ENCODE measurements at regions not wholly inside any gene's neighbourhood (a gene's known extent, or its start where the extent isn't known, plus 50 kb on each side); places are given as distances from the start of the nearest gene placed in this dataset.

- intact Hi-C loops (cut with DNase I, micrococcal nuclease), result no loop called here
Measured at GRCh38 chr5:164332349-164333196, 827.2 kb downstream of the MAT2B start.

GRCh38 chr5:164335837-164336236 lies 830.4 kb downstream of the MAT2B start:
- intact Hi-C loops (cut with DNase I, micrococcal nuclease), result no loop called here
- ATAC-seq (no peak), DNase-seq (no peak)
- Mint-ChIP-seq H3K27me3 (no peaks in the 10 kb centered on the region), H3K36me3 (ENCODE audit: low read depth) (no peaks in the 10 kb centered on the region), H3K9me3 (ENCODE audit: low read depth) (peaks cover 6% of the 10 kb centered on the region), H3K4me1 (no peaks in the 10 kb centered on the region), H3K4me3 (no peak overlapping the region), H3K27ac (no peak overlapping the region)
- POLR2A ChIA-PET, result no interaction called here
- CTCF ChIA-PET, result no interaction called here

More at GRCh38 chr5:164332349-164333196, 827.2 kb downstream of the MAT2B start:
- Mint-ChIP-seq H3K27ac (no peak overlapping the region), H3K36me3 (ENCODE audit: low read depth) (no peaks in the 10 kb centered on the region), H3K4me3 (no peak overlapping the region), H3K9me3 (ENCODE audit: low read depth) (peaks cover 7% of the 10 kb centered on the region), H3K4me1 (no peaks in the 10 kb centered on the region), H3K27me3 (no peaks in the 10 kb centered on the region)
- ChIA-PET CTCF (no interaction called here), POLR2A (no interaction called here)
- ATAC-seq, result no peak
- DNase-seq, result no peak

GRCh38 chr5:164336276-164336675 lies 830.9 kb downstream of the MAT2B start:
- H3K9me3 Mint-ChIP-seq (ENCODE audit: low read depth), result peaks cover 6% of the 10 kb centered on the region
- no peaks in the 10 kb centered on the region for H3K4me1 Mint-ChIP-seq

DNA sequence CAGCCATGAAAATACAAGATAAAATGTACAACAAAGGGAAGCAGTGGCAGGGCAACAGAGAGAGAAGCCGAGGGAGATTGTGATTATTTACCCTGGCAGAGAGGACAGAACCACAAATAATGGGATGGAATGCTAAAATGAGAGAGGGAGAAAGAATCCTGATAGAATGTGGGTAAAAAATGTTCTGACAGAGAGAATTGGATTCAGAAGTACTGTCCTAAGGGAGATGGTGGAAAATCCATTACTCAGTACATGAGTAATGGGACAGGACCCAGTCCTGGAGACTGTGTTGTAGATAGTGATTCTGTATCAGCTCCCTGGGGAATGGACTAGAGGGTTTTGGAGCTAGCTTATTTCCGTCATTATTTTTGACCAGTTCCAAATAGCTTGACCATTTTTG lies 831.5 kb downstream of the MAT2B start:
- CTCF ChIA-PET, result interaction anchor here (0.6 kb wide), 1 partner anchor 1956 kb away, joined by 3 read pairs; no protein-coding TSS in a partner anchor
- no peaks in the 10 kb centered on the region for H3K27me3 Mint-ChIP-seq
- H3K36me3 Mint-ChIP-seq (ENCODE audit: low read depth), result no peaks in the 10 kb centered on the region
- H3K9me3 Mint-ChIP-seq (ENCODE audit: low read depth), result peaks cover 6% of the 10 kb centered on the region
- ATAC-seq (no peak), DNase-seq (no peak)
- H3K4me3 Mint-ChIP-seq, result no peak overlapping the region
- no peaks in the 10 kb centered on the region for H3K4me1 Mint-ChIP-seq
- no peak overlapping the region for H3K27ac Mint-ChIP-seq
- intact Hi-C loops (cut with DNase I, micrococcal nuclease), result no loop called here
- POLR2A ChIA-PET, result no interaction called here

More at GRCh38 chr5:164336276-164336675, 830.9 kb downstream of the MAT2B start:
- POLR2A ChIA-PET, result no interaction called here
- Mint-ChIP-seq H3K36me3 (ENCODE audit: low read depth) (no peaks in the 10 kb centered on the region), H3K4me3 (no peak overlapping the region), H3K27ac (no peak overlapping the region), H3K27me3 (no peaks in the 10 kb centered on the region)
- DNase-seq, result no peak
- intact Hi-C loops (cut with DNase I, micrococcal nuclease), result no loop called here
- CTCF ChIA-PET, result interaction anchor here (0.6 kb wide), 1 partner anchor 1956 kb away, joined by 3 read pairs; no protein-coding TSS in a partner anchor
- ATAC-seq, result no peak

DNA sequence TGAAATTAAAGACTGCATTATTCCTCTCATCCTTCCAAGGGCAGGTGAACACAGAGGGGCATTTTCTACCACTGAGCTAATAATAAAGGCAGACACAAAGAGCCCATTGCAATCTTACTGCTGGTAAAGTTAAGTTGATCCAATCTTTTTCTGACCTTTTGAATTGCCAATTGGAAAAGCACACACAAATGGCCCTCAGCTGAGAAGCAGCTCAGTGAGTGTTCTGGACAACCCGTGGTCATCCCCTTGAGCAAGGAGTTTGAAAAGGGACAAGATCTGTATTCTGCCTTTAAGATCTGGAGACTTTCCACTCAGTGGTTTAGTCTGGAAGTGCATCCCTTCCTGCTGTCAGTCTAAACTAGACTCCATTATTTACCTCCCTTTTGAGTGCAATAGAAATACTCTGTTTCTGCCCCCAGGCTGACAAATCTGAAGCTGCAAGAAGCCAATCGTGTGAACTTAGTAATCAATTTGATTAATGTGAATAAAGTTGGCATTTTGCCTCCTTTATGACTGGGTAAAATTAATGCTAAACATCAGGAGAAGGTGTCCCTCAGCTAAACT lies 835.7 kb downstream of the MAT2B start:
- POLR2A ChIA-PET, result no interaction called here
- no peak for ATAC-seq

DNA sequence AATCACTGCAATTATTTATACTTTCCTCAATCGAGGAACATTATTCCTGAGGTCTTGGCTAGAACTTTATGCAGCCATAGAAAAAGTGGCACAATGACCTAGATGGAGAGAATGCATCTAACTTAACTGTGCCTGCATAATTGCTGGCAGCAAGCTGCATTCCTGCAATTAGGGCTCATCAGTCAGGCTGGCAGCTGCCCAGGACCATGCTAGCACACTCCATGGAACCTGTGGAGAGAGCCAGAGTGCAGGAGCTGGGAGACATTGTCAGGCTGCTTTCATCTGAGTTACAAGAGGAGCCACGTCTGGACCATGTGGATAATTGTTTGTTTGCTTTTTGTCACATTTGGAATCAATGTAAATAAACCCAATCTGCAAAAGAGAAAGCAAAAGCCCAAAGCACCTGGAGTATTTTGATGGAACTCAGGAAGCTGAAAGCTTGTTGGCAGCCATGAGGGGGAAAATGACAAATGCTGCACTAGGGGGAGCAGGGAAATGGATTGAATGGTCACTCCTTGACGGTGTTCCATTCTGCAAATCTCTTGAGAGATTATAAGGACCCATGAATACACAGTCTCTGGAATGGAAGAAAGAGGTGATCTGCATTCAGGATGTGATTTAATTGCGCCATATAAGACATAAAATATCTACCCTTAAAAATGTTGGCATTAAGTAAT lies 839.9 kb downstream of the MAT2B start:
- no peaks in the 10 kb centered on the region for H3K36me3 Mint-ChIP-seq (ENCODE audit: low read depth)
- H3K27ac Mint-ChIP-seq, result no peak overlapping the region
- intact Hi-C loops (cut with DNase I, micrococcal nuclease), result no loop called here
- no peaks in the 10 kb centered on the region for H3K27me3 Mint-ChIP-seq
- CTCF ChIA-PET, result no interaction called here
- POLR2A ChIA-PET, result no interaction called here
- H3K4me3 Mint-ChIP-seq, result no peak overlapping the region
- H3K4me1 Mint-ChIP-seq, result no peaks in the 10 kb centered on the region
- no peak for DNase-seq
- no peak for ATAC-seq
- H3K9me3 Mint-ChIP-seq (ENCODE audit: low read depth), result no peaks in the 10 kb centered on the region

More for the DNA sequence above, 835.7 kb downstream of the MAT2B start:
- DNase-seq, result no peak
- Mint-ChIP-seq H3K4me3 (no peak overlapping the region), H3K4me1 (no peaks in the 10 kb centered on the region), H3K27ac (no peak overlapping the region), H3K9me3 (ENCODE audit: low read depth) (peaks cover 2% of the 10 kb centered on the region), H3K27me3 (no peaks in the 10 kb centered on the region), H3K36me3 (ENCODE audit: low read depth) (no peaks in the 10 kb centered on the region)
- CTCF ChIA-PET, result no interaction called here
- intact Hi-C loops (cut with DNase I, micrococcal nuclease), result no loop called here

- H3K36me3 Mint-ChIP-seq (ENCODE audit: low read depth), result no peaks in the 10 kb centered on the region
- H3K9me3 Mint-ChIP-seq (ENCODE audit: low read depth), result no peaks in the 10 kb centered on the region
- no peak overlapping the region for H3K27ac Mint-ChIP-seq
- no peak for DNase-seq
- H3K27me3 Mint-ChIP-seq, result no peaks in the 10 kb centered on the region
- ChIA-PET POLR2A (no interaction called here), CTCF (no interaction called here)
- no peaks in the 10 kb centered on the region for H3K4me1 Mint-ChIP-seq
- intact Hi-C loops (cut with DNase I, micrococcal nuclease), result no loop called here
- no peak for ATAC-seq
- H3K4me3 Mint-ChIP-seq, result no peak overlapping the region
Measured at GRCh38 chr5:164345853-164346252, 840.4 kb downstream of the MAT2B start.

- CTCF ChIA-PET, result no interaction called here
- Mint-ChIP-seq H3K4me1 (no peaks in the 10 kb centered on the region), H3K9me3 (ENCODE audit: low read depth) (peaks cover under 1% of the 10 kb centered on the region), H3K4me3 (no peak overlapping the region), H3K36me3 (ENCODE audit: low read depth) (no peaks in the 10 kb centered on the region), H3K27ac (no peak overlapping the region), H3K27me3 (no peaks in the 10 kb centered on the region)
- no peak for DNase-seq
- POLR2A ChIA-PET, result no interaction called here
- ATAC-seq, result no peak
- intact Hi-C loops (cut with DNase I, micrococcal nuclease), result no loop called here
Measured at GRCh38 chr5:164346785-164347630, 841.6 kb downstream of the MAT2B start.

DNA sequence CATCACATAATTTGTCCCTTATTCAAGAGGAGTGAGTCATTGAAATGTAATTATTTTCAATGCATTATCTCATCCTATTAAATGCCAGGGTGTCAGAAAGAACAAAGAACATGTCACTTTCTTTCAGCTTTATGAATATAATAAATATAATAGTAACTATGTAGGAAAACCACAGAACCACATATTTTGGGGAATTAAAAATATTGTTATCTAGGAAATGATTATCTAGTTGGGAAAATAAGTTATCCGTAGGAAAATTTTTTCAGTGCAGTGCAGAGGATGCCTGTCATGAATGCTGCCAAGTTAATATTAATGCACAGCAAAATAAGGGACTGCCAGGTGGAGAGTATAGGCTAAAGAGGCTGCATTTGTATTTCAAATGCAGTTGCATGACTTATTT lies 844.8 kb downstream of the MAT2B start:
- POLR2A ChIA-PET, result no interaction called here
- no peak overlapping the region for H3K27ac Mint-ChIP-seq
- no peaks in the 10 kb centered on the region for H3K27me3 Mint-ChIP-seq
- no peaks in the 10 kb centered on the region for H3K4me1 Mint-ChIP-seq
- ATAC-seq, result no peak
- intact Hi-C loops (cut with DNase I, micrococcal nuclease), result no loop called here
- no peaks in the 10 kb centered on the region for H3K36me3 Mint-ChIP-seq (ENCODE audit: low read depth)
- no peak for DNase-seq
- H3K4me3 Mint-ChIP-seq, result no peak overlapping the region
- CTCF ChIA-PET, result no interaction called here
- peaks cover 5% of the 10 kb centered on the region for H3K9me3 Mint-ChIP-seq (ENCODE audit: low read depth)

DNA sequence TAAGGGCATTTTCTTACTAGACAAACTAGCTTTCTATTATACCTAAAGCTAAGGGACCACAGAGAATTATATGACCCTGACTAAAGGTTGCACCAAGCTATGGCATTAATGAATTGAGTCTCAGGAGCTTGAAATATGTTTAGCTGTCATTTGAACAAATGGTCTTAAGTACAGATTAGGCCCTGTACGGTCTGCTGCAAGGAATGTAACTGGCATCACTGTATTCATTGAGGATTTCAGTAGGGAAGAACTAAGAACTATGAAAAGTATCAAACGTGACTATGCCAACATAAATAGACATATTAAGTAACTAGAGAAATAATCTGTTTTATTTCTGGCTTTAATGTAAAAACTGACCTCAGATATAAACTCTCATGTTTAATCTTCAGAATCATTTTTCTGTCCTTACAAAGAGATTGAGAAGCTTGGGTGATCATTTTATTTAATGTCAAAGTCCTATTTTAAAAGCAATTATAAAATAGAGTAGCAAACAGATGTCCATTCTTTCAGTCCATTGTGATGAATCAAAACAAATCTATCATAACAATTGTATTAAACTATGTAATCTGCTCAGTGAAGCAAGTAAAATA lies 845.9 kb downstream of the MAT2B start:
- Mint-ChIP-seq H3K4me3 (no peak overlapping the region), H3K27ac (no peak overlapping the region), H3K36me3 (ENCODE audit: low read depth) (no peaks in the 10 kb centered on the region), H3K9me3 (ENCODE audit: low read depth) (peaks cover 5% of the 10 kb centered on the region), H3K4me1 (no peaks in the 10 kb centered on the region), H3K27me3 (no peaks in the 10 kb centered on the region)
- intact Hi-C loops (cut with DNase I, micrococcal nuclease), result no loop called here
- ATAC-seq, result no peak
- CTCF ChIA-PET, result no interaction called here
- POLR2A ChIA-PET, result no interaction called here
- DNase-seq, result no peak

DNA sequence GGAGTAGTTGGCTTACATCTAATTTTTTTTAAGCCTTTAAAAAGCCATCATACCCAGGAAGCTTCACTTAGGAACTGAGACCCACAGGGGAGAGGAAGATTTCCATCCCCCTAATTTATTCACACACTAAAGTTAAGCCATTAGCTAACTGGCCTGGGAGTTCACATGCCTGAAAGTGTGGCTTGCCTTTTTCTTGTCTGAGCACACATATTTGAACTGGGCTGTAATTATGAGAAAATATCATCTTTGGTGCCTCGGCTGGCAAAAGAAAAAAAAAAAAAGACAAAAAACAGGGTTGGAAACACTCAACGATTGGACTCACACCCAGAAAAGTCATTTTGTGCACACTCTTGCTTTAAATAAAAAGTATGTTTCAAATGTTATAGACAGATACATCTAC lies 847.3 kb downstream of the MAT2B start:
- Mint-ChIP-seq H3K36me3 (ENCODE audit: low read depth) (no peaks in the 10 kb centered on the region), H3K27me3 (no peaks in the 10 kb centered on the region), H3K4me1 (no peaks in the 10 kb centered on the region), H3K9me3 (ENCODE audit: low read depth) (peaks cover 5% of the 10 kb centered on the region), H3K27ac (no peak overlapping the region), H3K4me3 (no peak overlapping the region)
- ATAC-seq, result no peak
- CTCF ChIA-PET, result no interaction called here
- DNase-seq, result no peak
- POLR2A ChIA-PET, result no interaction called here
- intact Hi-C loops (cut with DNase I, micrococcal nuclease), result no loop called here
